GM21825 (cell line): ENCODE measurements at regions not wholly inside any gene's neighbourhood (a gene's known extent, or its start where the extent isn't known, plus 50 kb on each side); places are given as distances from the start of the nearest gene placed in this dataset.
"Not testable (repeated sequence)": the region's sequence is repeated elsewhere in the genome, so short reads cannot be mapped to it uniquely, and the experiment has no call there.

Experiments used
- ATAC-seq: cut with Tn5 transposase; IDR thresholded peaks from one replicate; pipeline ENCODE4 v1.9.1; 2021; ENCODE audit warnings: mild to moderate bottlenecking, moderate library complexity; ENCODE audit not compliant: unreplicated experiment

DNA sequence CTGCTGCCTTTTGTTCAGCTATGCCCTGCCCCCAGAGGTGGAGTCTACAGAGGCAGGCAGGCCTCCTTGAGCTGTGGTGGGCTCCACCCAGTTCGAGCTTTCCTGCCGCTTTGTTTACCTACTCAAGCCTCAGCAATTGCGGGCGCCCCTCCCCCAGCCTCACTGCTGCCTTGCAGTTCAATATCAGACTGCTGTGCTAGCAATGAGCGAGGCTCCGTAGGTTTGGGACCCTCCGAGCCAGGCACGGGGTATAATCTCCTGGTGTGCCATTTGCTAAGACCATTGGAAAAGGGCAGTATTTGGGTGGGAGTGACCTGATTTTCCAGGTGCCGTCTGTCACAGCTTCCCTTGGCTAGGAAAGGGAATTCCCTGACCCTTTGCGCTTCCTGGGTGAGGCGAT lies 51.9 kb downstream of the DIPK2A start:
- ATAC-seq, result not testable (repeated sequence)

DNA sequence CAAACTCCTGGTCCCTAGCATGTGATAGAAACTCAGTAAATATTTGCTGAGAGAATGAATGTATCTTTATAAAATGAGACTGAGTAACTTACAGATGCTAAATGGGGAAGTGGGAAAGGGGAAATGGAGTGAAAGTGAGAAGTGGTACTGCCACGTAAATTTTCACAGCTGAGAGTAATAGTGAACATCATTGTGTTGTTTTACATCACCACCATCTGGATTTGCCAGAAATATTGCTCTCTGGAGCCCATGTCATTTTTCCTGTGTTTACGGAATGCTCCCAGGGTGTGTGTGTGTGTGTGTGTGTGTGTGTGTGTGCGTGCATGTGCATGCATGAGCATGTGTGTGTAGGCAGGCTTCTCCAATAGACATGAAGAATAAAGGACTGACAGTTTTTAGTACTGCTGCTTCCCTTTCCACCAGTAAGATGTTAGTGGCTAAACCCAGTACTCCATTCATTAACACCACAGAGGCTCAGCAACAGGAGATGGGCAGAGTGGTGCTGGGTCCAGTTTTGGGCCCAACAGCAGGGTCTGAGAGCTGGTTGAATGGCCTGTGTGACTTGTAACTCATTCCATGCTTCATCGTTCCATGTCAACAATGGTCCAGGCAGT lies 57.3 kb downstream of the DIPK2A start:
- peak; percentile 90 for ATAC-seq

DNA sequence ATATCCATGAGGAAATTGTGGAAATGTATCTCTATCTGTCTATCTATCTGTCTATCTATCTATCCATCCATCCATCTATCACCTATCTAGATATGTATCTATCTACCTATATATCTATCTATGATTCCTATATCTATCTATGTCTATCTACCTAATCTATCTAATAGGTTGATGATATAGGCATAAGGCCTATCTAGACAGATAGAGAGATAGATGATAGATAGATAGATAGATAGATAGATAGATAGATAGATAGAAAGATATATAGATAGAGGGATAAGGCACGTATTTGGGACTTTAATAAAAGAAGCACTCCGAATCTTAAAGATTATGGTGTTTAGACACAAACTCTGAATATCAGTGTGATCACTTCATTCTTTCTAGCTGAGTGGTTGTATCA lies 58.1 kb downstream of the DIPK2A start:
- ATAC-seq, result no peak

DNA sequence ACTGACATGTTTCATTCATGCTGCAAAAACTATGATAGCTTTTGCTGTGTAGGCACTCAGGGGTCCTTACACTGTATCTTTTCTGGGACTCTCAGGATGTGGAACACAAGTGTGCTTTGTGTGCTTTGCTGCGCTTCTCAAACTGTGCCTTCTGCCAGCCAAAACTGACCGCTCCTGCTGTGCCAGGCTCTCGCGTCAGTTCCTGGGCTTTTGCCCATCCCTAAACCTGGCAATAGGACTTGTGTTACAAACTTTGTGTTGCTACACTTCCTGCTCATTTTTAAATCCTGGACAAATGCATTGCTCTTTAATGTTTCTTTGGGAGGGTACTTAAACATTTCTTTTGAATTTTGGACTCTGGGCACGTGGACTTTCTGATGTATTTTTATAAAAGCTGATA lies 60.3 kb downstream of the DIPK2A start:
- no peak for ATAC-seq

DNA sequence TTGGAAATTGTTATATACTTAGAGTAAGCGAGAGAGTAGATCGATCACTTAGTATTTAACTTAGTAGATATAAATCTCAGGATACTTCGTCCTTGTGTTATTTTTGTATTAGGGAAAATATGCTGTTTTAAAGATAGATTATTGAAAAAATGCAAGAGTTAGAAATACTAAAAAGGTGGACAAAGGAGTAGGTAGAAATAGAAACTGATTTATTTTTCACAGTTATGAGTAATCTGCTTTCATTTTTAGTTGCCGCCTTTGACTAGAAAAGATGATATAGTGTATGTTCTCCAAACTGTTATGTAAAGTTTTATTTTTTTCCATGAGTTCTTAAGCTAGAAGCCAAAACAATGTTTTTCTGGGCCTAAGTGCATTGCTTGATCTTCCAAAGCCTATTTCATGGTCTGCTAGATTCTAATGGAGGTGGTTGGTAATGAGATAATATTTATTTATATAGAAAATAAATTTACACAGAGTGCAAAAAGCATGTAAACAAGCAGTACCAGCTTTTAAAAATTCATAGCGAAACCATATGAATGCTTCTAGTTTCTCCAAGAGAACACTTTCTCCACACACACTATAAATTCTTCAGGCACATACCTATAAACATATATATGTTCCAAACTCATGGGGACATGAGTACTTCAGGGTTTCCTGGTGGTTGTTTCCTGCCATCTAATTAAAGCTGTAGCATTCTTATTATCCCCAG lies 61.1 kb downstream of the DIPK2A start:
- ATAC-seq, result peak; percentile 60

DNA sequence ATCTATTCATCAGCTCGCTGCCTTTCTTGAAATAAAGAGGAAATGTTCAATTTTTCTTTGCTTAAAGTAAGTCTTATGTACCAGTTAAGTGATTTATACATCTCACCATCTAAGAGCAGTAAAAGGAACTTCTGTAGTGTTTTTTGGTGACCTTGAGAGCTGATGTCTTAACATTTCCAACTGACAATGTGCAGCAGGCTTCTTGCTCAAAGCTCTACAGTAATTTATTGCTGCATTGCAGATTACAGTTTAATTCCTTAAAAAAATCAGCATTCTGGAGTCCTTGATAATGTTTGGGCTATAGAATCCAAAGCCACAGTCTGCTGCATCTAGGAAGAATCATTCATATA lies 61.6 kb downstream of the DIPK2A start:
- ATAC-seq, result no peak

DNA sequence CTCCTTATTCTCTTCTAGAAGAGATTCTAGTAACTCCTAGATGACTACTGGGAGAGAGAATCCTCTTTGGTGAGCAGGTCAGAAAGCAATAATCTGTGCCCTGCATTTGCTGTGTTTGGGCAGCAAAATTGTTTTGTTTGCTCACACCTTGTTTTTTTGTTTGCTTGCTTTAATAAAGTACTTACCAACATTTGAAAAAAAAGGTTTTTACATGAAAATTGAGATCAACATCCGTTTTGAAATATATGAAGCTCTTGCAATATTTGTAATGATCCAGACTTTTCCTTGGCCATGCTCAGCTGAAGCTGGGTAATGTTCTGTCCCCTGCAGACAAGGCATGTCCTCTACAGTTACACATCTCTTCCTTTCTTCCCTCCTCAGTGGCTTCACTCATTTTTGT lies 62.2 kb downstream of the DIPK2A start:
- ATAC-seq, result no peak

DNA sequence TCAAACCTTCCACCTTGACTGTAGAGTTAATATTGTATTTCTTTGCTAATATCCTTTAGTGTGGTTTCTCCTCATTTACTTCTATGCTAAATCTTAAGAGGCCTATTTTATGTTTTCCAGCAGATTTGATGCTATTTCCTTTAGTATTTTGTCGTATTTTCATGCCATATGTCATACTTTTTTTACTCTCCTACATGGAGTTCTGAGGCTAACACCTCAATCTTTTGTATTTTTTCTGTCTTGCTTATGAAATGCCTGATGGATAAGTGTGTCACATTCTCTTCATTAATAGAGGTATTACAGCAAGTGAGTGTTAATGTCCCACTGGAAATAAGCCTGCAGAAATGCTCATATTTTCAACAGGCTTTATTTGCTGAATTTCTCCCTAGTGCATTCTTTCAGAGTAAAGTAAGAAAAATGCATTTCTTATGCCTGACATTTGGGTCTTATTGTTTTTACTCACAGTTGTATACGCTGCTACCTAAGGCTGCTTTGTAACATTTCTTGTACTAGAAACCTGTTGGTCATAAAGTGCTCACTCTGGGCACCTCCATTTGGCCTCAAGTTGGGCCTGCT lies 63.2 kb downstream of the DIPK2A start:
- ATAC-seq, result no peak

DNA sequence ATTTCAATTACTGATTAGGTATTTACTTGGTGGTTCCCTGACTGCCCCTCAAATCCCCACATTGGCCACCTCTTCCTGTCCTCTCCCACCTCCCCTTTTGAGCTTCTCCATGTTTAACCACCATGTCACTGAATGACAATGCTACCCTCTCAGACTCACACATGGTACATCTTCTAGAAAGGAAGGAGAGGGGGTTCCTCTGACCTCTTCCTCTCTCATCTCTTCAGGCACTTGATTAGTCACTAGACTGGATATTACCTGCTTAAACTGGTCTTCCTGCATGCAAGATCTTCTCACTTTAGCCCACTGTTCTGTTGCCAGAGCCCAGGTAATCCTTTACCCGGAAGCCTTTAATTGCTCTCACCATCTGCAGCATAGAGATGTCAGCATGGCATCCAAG lies 64.9 kb downstream of the DIPK2A start:
- ATAC-seq, result no peak

DNA sequence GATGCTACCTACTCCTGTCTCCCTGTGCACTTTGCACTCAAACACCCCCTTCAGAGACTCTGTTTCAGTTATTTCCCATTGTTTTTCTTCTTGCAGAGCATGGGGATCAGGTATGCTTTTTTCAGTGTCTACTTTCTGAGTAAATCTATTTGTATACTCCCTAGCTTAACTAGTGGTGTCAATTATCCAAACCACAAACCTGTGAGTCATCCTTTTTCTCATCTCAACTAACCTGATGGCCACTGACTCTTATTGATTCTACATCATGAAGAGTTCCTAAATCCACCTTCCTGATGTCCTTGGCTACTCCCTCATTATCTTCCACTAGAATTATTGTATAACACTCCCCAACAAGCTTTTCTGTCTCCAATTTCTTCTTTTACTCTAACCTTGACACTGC lies 68.0 kb downstream of the DIPK2A start:
- ATAC-seq, result no peak

DNA sequence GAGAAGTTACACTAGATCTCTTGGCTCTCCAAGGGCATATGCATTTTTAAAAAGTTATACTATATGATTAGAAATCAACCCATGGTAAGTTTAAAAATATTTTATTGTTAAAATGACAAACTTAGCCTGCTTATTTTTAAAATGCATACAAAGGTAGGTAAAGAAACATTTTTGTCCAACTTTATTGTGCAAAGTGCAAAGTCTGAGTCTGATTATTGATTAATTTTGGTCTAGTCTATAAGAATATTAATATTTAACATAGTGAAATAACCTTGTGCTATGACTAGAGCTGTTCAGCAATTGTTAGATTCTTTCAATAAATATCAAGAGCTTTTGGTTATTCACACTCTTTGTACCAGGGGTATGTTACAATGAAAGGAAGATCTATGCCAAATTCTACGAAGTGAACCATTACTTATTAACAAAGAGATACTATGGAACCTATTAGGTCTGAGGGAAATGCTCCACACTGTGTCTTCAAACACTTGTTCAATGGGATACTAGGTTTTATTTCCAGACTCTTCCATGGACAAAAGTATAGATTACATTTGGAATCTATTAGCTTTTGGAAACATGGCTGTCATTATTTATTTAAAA lies 70.4 kb downstream of the DIPK2A start:
- no peak for ATAC-seq

DNA sequence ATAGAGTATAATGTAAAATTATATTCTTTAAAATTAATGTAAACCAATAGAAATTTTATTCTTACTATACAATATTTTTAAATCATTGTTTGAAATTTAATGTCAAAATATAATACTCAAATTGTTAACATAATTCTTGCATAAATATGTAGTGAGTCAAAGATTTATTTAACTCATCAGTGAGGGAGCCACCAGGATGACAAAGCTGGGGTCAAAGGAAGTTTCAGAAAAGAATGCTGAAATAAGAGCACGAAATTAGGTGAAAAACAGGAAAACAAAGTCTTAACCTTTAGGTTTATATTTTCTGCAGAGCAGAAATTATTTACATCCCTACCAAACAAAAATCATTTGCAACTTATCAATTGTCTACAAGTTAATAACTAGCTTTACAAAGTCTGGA lies 74.1 kb downstream of the DIPK2A start:
- ATAC-seq, result no peak

DNA sequence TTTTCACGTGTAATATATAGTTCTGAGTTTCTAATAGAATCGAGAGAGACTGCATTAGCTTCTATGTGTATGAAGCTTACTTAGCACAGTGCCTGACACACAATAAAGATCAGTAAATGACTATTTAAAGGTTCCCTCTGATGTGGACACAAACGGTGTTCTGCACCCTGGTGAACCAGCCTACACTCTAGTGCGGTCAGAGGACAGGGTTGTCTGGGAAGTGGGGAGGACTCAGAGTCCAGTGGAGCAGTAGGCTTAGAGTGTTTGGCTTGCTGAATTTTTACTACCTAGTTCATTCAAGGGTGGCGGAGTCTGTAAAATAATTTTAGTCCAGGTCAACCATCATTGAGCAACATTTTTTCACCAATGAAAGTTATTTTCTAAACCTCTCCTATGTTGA lies 77.8 kb downstream of the DIPK2A start:
- no peak for ATAC-seq

DNA sequence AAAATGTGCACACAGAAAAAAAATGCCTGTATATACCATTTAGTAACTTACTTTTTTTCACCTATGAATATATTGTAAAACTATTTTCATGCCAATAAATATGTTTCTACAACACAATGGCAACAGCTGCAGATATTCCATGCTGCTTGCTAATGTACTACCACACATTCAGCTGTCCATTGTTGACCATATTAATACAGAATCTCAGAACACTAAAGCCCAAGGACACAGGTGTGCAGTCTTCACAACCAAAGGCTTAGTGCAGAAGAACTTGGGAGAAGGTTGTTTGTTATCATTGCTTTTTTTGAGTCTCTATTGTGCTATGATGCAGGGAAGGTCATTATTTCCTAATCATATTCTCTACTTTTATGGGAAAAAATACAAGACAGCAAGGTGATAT lies 79.6 kb downstream of the DIPK2A start:
- no peak for ATAC-seq

DNA sequence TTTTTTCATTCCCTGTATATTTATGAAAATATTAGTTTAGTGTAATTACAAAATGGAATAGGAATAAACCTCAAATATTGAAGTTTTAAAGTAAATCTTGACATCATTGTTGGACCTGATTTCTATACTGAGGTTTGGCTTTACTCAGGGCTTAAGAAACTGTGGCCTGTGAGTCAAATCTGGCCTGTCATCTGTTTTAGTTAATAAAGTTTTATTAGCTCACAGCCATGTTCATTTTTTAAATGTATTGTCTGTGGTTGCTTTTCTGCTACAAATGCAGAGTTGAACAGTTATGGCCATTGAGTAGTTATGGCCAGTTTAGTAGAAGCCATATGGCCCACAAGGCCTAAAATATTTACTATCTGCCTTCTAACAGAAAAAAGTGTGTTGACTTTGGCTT lies 80.7 kb downstream of the DIPK2A start:
- no peak for ATAC-seq

DNA sequence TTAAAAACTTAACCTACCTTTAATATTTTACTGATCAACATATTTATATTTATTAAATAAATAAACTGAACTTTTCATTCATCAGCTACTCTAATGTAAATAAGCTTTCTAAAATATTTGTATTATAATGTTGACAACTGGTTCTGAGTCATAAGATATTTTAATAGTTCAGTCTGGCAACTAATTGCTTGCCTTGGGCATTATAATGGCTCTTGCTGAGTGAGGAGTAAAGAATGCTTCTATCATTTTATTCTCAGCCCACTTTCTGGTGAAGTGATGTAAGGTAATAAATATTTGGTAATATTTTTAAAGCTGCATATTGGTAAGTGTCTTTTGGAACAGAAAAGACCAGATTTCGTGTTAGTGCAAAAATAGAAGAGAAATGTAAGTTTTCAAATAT lies 81.5 kb downstream of the DIPK2A start:
- no peak for ATAC-seq

DNA sequence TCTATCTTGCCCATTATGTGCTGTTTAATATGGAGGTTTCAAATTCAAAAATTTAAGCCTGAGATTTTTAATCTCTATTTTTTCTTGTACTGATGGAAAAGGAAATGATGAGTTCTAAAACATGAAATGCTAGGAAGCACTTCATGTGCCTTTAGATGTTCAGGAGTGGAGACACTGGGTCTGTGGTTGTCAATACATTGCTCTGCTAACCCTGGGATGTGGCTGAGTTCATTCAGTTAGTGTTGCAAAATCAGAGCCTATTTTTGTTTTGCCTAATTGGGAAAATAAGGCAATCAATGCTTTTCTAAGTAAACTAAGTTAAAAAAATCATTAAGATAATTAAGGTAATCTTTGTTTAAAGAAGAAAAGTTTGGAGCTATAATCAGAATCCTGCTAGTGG lies 83.1 kb downstream of the DIPK2A start:
- no peak for ATAC-seq

DNA sequence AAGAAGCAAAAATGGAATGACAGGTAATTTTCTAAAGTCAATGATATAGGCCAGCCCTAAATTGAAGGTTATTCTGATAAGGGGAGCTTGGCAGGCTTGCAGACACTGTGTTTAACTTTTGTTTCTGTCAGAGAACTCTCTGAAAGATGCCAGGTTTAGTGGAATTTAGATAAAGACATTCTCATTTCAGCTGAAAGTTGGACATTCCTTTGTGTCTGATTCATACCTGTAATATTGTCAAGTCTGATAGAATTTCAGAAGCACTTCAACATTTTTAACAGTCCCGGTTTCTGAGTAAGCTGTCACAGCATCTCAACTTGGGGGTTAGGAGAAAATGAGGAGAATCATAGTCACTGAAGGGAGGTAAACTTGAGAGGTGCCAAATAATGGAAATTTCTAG lies 84.0 kb downstream of the DIPK2A start:
- ATAC-seq, result no peak

DNA sequence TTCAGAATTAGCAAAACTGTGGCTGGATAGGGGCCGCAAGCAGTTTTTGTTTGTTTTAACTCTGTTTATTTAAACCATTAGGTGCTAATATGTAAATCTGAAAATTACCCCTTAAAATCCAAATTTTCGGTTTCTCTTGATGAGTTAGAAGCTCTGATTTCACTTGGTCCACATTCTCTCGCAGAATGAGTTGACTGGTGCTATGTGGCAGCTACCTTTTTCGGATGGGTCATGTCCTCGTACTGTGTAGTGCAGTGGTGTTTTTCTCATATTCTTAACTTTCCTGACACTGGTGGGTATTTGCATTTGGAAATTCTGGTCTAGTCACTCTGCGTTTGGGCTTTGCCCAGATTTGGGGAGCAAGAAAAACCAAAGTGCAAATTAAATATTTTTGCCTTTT lies 87.1 kb downstream of the DIPK2A start:
- no peak for ATAC-seq

DNA sequence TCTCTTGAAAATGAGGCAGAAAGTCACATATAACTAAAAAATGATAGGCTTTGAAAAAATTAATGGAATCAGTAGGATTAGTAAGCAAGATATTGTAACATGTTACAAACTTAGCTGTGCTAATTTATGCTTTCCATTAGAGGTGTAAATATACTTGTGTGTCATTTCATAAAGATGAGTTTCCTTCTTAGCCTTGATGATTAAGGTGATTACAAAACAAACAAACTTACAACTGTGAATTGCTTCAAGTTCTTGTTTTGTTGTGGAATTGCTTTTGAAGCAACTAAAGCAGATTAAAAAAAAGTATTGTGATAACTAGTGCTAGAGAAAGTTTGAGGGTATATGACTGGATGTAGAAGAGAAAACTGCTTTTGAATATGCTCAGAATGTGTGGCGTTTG lies 87.9 kb downstream of the DIPK2A start:
- no peak for ATAC-seq

DNA sequence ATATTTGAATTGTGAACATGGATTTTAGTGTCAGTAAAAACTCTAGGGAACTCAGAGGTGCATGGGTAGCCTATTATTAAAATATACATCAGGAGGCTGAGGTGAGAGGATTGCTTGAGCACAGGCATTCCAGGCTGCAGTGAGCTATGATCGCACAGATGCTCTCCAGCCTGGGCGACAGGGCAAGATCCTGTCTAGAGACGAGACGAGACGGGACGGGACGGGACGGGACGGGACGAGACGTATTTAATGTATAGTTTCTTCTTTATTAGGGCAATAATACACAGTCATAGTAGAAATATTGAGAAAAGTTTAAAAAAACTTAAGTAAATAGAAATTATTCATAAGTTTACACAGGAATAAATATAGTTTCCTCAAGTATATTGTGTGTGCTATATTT lies 89.3 kb downstream of the DIPK2A start:
- ATAC-seq, result no peak

DNA sequence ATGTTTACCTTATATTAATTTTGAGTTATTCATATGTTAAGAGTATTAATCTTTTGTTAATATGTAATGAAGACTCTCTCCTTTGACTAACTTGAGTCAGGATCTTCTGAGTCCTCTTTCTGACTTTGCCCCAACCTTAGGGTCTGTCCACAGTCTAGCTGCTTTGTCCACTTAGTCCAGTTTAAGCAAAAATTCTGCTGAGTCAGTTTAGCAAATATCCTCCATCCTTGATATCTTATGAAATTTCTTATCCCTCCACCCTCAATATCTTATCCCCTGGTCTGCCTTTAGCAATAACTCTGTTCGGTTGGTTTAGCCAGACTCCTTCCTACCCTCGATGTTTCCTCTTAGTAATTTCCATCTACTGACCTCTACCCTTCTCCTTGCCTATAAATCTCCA lies 91.7 kb downstream of the DIPK2A start:
- ATAC-seq, result no peak
